ENCODE measurements at regions not wholly inside any gene's neighbourhood (a gene's known extent, or its start where the extent isn't known, plus 50 kb on each side); places are given as distances from the start of the nearest gene placed in this dataset.

DNA sequence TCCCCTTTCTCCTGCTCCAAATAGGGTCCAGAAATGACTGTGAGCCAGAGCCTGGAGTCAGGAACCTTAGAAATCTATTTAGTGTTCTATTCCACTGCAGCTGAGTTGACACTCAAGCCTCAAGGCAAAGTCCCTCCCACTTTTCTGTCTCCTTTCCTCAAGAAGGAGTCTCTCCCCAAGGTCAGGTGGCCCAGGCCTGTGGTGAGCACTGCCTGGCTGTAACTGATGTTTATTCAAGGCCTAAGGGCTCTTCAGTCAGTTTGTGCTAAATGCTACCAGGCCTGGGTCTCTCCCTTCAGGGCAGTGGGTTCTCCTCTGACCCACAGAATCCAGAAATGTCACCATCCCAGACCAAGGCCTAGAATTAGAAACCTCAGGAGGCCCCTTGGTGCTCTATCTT, 1042.9 kb upstream of the EPHA7 start:
- TF ChIP-seq, protein P1, sequence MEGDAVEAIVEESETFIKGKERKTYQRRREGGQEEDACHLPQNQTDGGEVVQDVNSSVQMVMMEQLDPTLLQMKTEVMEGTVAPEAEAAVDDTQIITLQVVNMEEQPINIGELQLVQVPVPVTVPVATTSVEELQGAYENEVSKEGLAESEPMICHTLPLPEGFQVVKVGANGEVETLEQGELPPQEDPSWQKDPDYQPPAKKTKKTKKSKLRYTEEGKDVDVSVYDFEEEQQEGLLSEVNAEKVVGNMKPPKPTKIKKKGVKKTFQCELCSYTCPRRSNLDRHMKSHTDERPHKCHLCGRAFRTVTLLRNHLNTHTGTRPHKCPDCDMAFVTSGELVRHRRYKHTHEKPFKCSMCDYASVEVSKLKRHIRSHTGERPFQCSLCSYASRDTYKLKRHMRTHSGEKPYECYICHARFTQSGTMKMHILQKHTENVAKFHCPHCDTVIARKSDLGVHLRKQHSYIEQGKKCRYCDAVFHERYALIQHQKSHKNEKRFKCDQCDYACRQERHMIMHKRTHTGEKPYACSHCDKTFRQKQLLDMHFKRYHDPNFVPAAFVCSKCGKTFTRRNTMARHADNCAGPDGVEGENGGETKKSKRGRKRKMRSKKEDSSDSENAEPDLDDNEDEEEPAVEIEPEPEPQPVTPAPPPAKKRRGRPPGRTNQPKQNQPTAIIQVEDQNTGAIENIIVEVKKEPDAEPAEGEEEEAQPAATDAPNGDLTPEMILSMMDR (IDR thresholded peaks at IDR 0.05; ENCODE audit: low read depth, low read length) = no peak
- TF ChIP-seq EZH2phosphoT487 (IDR thresholded peaks at IDR 0.05; ENCODE audit: low read depth) = no peak

All from OCI-LY3 (cell line).